ENCODE measurements at regions not wholly inside any gene's neighbourhood (a gene's known extent, or its start where the extent isn't known, plus 50 kb on each side); places are given as distances from the start of the nearest gene placed in this dataset.

GRCh38 chrX:20988118-20988517 lies 386.1 kb upstream of the CNKSR2 start:
- DNase-seq (ENCODE audit: low read depth, low spot score): peak; percentile 46

GRCh38 chrX:20980426-20980825 lies 393.8 kb upstream of the CNKSR2 start:
- no peak overlapping the region for H3K4me3 ChIP-seq (ENCODE audit: low read depth, low read length)
- no peak for TF ChIP-seq CTCF (IDR thresholded peaks at IDR 0.05; ENCODE audit: low read depth, low read length)
- in situ Hi-C loops (cut with HindIII; ENCODE audit: low sequenced_read_pairs): no loop called here
- no peak for DNase-seq (ENCODE audit: low read depth, low spot score)

More at GRCh38 chrX:20988118-20988517, 386.1 kb upstream of the CNKSR2 start:
- no peak overlapping the region for H3K4me3 ChIP-seq (ENCODE audit: low read depth, low read length)
- no peak for TF ChIP-seq CTCF (IDR thresholded peaks at IDR 0.05; ENCODE audit: low read depth, low read length)
- in situ Hi-C loops (cut with HindIII; ENCODE audit: low sequenced_read_pairs): no loop called here

- peak; percentile 5 for DNase-seq (ENCODE audit: low read depth, low spot score)
- in situ Hi-C loops (cut with HindIII; ENCODE audit: low sequenced_read_pairs): no loop called here
- no peak for TF ChIP-seq CTCF (IDR thresholded peaks at IDR 0.05; ENCODE audit: low read depth, low read length)
- H3K4me3 ChIP-seq (ENCODE audit: low read depth, low read length): no peak overlapping the region
Observed at GRCh38 chrX:20974326-20974725, 399.9 kb upstream of the CNKSR2 start.

DNA sequence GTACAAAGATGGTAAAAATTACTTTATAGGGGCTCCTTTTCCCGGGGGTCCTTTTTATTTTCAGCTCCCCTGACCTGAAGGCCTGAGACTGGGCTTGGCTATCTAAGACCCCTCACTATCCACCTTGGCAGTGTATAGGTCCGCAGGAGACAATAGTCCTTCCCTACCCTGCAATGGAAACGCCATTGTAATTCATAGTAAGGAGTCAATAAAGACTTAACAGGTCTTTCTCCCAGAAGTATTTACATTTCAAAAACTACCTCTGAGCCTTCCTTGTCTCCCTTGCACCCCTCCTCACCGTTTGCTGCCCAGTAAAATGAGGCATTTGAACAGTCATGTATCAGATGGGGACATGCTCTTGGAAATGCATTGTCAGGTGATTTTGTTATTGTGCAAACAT lies 401.2 kb upstream of the CNKSR2 start:
- H3K4me3 ChIP-seq (ENCODE audit: low read depth, low read length): no peak overlapping the region
- TF ChIP-seq CTCF (IDR thresholded peaks at IDR 0.05; ENCODE audit: low read depth, low read length): no peak

GRCh38 chrX:20971250-20971649 lies 403.0 kb upstream of the CNKSR2 start:
- in situ Hi-C loops (cut with HindIII; ENCODE audit: low sequenced_read_pairs): no loop called here
- no peak for DNase-seq (ENCODE audit: low read depth, low spot score)
- TF ChIP-seq CTCF (IDR thresholded peaks at IDR 0.05; ENCODE audit: low read depth, low read length): no peak
- no peak overlapping the region for H3K4me3 ChIP-seq (ENCODE audit: low read depth, low read length)

More for the DNA sequence above, 401.2 kb upstream of the CNKSR2 start:
- in situ Hi-C loops (cut with HindIII; ENCODE audit: low sequenced_read_pairs): no loop called here
- DNase-seq (ENCODE audit: low read depth, low spot score): no peak

- no peak overlapping the region for H3K4me3 ChIP-seq (ENCODE audit: low read depth, low read length)
- DNase-seq (ENCODE audit: low read depth, low spot score): no peak
- no peak for TF ChIP-seq CTCF (IDR thresholded peaks at IDR 0.05; ENCODE audit: low read depth, low read length)
- in situ Hi-C loops (cut with HindIII; ENCODE audit: low sequenced_read_pairs): no loop called here
Observed at GRCh38 chrX:20969565-20969964, 404.7 kb upstream of the CNKSR2 start.

DNA sequence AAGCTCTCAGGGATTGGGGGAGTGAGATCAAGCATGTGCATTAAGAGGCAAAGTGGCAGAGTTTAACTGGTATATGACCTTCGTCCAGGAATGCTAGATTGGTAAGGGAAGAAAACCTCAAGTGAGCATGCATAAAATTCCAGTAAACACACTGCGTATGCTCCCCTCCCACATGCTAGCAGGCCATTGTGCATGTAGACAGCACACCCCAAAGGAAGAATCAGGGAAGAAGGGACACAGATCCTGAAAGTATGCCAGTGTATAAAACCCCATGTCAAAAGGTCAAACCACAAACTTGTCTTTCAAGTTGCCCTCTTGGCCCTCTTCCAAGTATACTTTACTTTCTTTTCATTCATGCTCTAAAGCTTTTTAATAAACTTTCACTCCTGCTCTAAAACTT lies 405.2 kb upstream of the CNKSR2 start:
- peak; percentile 2 for DNase-seq (ENCODE audit: low read depth, low spot score)
- no peak for TF ChIP-seq CTCF (IDR thresholded peaks at IDR 0.05; ENCODE audit: low read depth, low read length)
- in situ Hi-C loops (cut with HindIII; ENCODE audit: low sequenced_read_pairs): no loop called here
- no peak overlapping the region for H3K4me3 ChIP-seq (ENCODE audit: low read depth, low read length)
